ENCODE measurements at regions not wholly inside any gene's neighbourhood (a gene's known extent, or its start where the extent isn't known, plus 50 kb on each side); places are given as distances from the start of the nearest gene placed in this dataset.
A peak's percentile ranks its signal among the peaks of the same experiment; 100 is the strongest.

DNA sequence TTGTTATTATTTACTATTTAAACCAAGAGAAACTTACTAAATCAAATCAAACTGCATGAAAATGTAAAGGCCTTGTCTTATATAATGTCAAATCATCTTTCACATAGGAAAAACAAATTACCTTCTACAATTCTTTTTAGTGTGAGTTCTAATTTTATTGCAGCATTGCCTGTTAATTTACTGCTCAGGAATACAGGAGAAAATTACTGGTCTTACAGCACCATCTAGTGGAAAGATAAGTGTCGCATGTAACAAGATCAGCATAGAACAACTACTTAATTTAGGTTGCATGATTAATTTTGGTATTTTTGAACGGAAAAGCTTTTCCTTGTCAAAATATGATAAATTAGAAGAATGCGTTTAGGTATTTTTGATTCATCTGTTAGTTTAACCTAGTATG, 502.7 kb downstream of the UQCRFS1 start:
- Histone ChIP-seq H3K36me3 (replicated peaks in 1 of 2; ENCODE audit: insufficient read depth in 1 of 2, low read depth in 2 of 2) (no peaks in the 10 kb centered on the region), H3K4me1 (no peaks in the 10 kb centered on the region), H3K4me3 (no peak overlapping the region), H3K27ac (no peak overlapping the region), H3K9me3 (no peaks in the 10 kb centered on the region), H3K27me3 (no peaks in the 10 kb centered on the region)
- intact Hi-C loops (cut with DNase I): loop anchor here (5.0 kb wide), 1 partner anchor 248 kb away; no protein-coding TSS in a partner anchor
- WGBS, 2 donors: 0 to 1% methylated on average over 3 of the region's 3 CpGs
- ATAC-seq: peak; percentile 66
- no peak for TF ChIP-seq POLR2A (IDR thresholded peaks at IDR 0.05)
- TF ChIP-seq, protein P1, sequence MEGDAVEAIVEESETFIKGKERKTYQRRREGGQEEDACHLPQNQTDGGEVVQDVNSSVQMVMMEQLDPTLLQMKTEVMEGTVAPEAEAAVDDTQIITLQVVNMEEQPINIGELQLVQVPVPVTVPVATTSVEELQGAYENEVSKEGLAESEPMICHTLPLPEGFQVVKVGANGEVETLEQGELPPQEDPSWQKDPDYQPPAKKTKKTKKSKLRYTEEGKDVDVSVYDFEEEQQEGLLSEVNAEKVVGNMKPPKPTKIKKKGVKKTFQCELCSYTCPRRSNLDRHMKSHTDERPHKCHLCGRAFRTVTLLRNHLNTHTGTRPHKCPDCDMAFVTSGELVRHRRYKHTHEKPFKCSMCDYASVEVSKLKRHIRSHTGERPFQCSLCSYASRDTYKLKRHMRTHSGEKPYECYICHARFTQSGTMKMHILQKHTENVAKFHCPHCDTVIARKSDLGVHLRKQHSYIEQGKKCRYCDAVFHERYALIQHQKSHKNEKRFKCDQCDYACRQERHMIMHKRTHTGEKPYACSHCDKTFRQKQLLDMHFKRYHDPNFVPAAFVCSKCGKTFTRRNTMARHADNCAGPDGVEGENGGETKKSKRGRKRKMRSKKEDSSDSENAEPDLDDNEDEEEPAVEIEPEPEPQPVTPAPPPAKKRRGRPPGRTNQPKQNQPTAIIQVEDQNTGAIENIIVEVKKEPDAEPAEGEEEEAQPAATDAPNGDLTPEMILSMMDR (IDR thresholded peaks at IDR 0.05): peak; percentile 30 to 83 (median 70)
- DNase-seq: no peak

DNA sequence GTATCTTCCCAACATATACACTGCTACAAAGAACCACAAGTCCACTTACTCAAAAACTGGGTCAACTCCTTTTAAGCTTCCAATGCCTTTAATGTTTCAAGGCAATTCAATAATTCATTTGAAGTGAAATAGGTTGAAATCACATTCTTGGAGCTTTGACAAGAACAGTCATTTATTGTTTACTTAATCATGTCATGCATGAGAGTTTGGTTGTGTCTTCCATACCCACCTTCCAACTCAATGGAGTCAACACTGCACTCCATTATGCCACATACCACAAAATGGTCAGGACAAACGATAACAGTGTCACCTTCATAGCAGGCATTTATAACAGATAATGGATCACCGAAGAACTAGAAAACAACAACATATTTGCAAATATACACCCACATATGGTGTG, 506.3 kb downstream of the UQCRFS1 start:
- 85 to 89% methylated on average over 2 of the region's 2 CpGs for WGBS, 2 donors
- no peak overlapping the region for H3K27ac ChIP-seq
- ATAC-seq: no peak
- no peaks in the 10 kb centered on the region for H3K9me3 ChIP-seq
- no peaks in the 10 kb centered on the region for H3K27me3 ChIP-seq
- intact Hi-C loops (cut with DNase I): loop anchor here (5.0 kb wide), 1 partner anchor 234 kb away; no protein-coding TSS in a partner anchor
- no peak for DNase-seq
- TF ChIP-seq, protein P1 (IDR thresholded peaks at IDR 0.05): no peak
- TF ChIP-seq POLR2A (IDR thresholded peaks at IDR 0.05): no peak
- no peaks in the 10 kb centered on the region for H3K36me3 ChIP-seq (replicated peaks in 1 of 2; ENCODE audit: insufficient read depth in 1 of 2, low read depth in 2 of 2)
- H3K4me3 ChIP-seq: no peak overlapping the region
- H3K4me1 ChIP-seq: no peaks in the 10 kb centered on the region

DNA sequence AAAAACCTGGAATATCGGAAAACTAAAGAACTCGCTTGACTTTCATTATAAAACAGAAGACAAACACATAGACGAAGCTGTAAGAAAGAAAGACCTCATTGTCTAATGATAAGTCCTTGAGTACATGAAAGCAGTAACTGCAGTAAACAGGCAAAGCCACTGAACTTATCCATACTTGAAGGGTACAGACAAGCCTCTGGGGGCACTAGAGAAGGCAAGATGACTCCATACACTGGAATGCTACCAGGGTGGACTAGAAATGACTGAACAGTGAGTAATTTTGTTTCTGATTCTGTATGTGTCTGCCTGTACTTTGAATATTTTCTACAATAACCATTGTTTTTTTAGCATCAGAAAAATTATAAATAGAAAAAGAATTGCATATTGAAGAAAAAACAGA, 507.9 kb downstream of the UQCRFS1 start:
- Histone ChIP-seq H3K27me3 (no peaks in the 10 kb centered on the region), H3K4me3 (no peak overlapping the region), H3K36me3 (replicated peaks in 1 of 2; ENCODE audit: insufficient read depth in 1 of 2, low read depth in 2 of 2) (no peaks in the 10 kb centered on the region), H3K9me3 (no peaks in the 10 kb centered on the region), H3K27ac (peak overlapping the region in 3 of 4 donors; percentile 12 to 27 (median 26)), H3K4me1 (no peaks in the 10 kb centered on the region)
- ATAC-seq: peak; percentile 71
- peak in 2 of 4 donors; percentile 17 to 18 for DNase-seq
- WGBS, 2 donors: 37 to 46% methylated on average over 3 of the region's 3 CpGs
- intact Hi-C loops (cut with DNase I): loop anchor here (5.0 kb wide), 1 partner anchor 233 kb away; no protein-coding TSS in a partner anchor
- TF ChIP-seq POLR2A (IDR thresholded peaks at IDR 0.05): no peak
- TF ChIP-seq, protein P1 (IDR thresholded peaks at IDR 0.05): peak in 4 of 7 experiments; percentile 12 to 40 (median 28)

DNA sequence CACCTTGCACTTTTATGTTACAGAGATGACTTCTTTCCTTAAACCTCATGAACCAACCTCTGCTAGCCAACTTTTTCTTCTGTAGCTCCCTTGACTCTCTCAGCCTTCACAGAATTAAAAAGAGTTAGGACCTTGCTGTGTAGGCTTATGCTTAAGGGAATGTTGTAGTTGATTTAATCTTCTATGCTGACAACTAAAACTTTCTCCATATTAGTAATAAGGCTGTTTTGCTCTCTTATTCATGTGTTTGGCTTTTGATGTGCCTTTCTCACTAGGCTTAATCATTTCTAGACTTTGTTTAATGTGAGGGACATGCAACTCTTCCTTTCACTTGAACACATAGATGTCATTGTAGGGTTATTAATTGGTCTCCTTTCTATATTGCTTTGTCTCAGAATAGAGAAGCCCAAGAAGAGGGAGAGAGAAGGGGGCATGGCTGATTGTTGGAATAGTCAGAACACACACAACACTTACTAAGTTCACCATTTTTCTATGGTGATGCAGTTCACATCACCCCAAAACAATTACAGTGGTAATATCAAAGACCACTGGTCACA, 509.5 kb downstream of the UQCRFS1 start:
- TF ChIP-seq, protein P1 (IDR thresholded peaks at IDR 0.05): no peak
- no peak for TF ChIP-seq POLR2A (IDR thresholded peaks at IDR 0.05)
- no peak overlapping the region for H3K4me3 ChIP-seq
- intact Hi-C loops (cut with DNase I): no loop called here
- H3K4me1 ChIP-seq: no peaks in the 10 kb centered on the region
- DNase-seq (no peak), ATAC-seq (no peak)
- no peak overlapping the region for H3K27ac ChIP-seq
- H3K36me3 ChIP-seq (replicated peaks in 1 of 2; ENCODE audit: insufficient read depth in 1 of 2, low read depth in 2 of 2): no peaks in the 10 kb centered on the region
- H3K9me3 ChIP-seq: no peaks in the 10 kb centered on the region
- no peaks in the 10 kb centered on the region for H3K27me3 ChIP-seq

DNA sequence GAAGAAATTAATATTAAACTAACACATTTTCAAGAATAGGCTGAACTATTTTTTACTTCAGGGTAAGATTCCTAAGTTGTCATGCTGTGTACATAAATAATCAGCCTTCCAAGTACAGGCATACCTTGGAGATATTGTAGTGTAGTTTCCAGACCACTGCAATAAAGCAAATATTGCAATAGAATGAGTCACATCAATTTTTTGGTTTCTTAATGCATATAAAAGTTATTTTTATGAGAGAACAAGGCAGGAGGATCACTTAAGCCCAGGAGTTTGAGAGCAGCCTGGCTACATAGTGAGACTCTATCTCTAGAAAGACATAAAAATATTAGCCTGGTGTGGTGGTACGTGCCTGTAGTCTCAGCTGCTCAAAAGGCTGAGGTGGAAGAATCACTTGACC, 511.5 kb downstream of the UQCRFS1 start:
- no peak for TF ChIP-seq POLR2A (IDR thresholded peaks at IDR 0.05)
- TF ChIP-seq, protein P1 (IDR thresholded peaks at IDR 0.05): no peak
- WGBS, 2 donors: 72 to 73% methylated on average over 1 of the region's 1 CpG
- no peak for DNase-seq

More for the DNA sequence above, 511.5 kb downstream of the UQCRFS1 start:
- H3K4me3 ChIP-seq: no peak overlapping the region
- no peaks in the 10 kb centered on the region for H3K36me3 ChIP-seq (replicated peaks in 1 of 2; ENCODE audit: insufficient read depth in 1 of 2, low read depth in 2 of 2)
- no peaks in the 10 kb centered on the region for H3K9me3 ChIP-seq
- no peaks in the 10 kb centered on the region for H3K27me3 ChIP-seq
- intact Hi-C loops (cut with DNase I): no loop called here
- H3K4me1 ChIP-seq: no peaks in the 10 kb centered on the region
- ATAC-seq: no peak
- H3K27ac ChIP-seq: no peak overlapping the region
